GM12878 (cell line): ENCODE measurements at regions not wholly inside any gene's neighbourhood (a gene's known extent, or its start where the extent isn't known, plus 50 kb on each side); places are given as distances from the start of the nearest gene placed in this dataset.
"Not testable (repeated sequence)": the region's sequence is repeated elsewhere in the genome, so short reads cannot be mapped to it uniquely, and the experiment has no call there.

ENCODE experiments used
- ATAC-seq: fragments of 200-7000 bp; cut with Tn5 transposase; 3 replicates; pipeline ENCODE4 v1.9.1; 2020; ENCODE audit warnings: mild to moderate bottlenecking, moderate library complexity
- BruUV-seq: library from RNA; stranded (reverse); fragments of 400-500 nt; replicated peaks from 2 replicates; lab custom pipeline; 2021; lab: Mats Ljungman, UMichigan
- CTCF ChIA-PET: fragments of 300-600 bp; sonication (Branson Sonifier 250); formaldehyde crosslinking; extraction: SDS; loops from one replicate; lab custom pipeline; 2021; ENCODE audit warnings: inconsistent platforms; lab: Yijun Ruan, JAX
- POLR2A ChIA-PET: fragments of 350-600 bp; formaldehyde crosslinking; extraction: SDS; loops from one replicate; lab custom pipeline; 2021; ENCODE audit warnings: inconsistent platforms; lab: Charles Lee
- RAD21 ChIA-PET: fragments of 300-600 bp; sonication (Branson Sonifier 250); formaldehyde crosslinking; loops from one replicate; lab custom pipeline; 2023; ENCODE audit warnings: antibody characterized with exemption; ENCODE audit not compliant: unreplicated experiment; lab: Charles Lee
- SMC1A ChIA-PET: fragments of 300-600 bp; sonication (Branson Sonifier 250); formaldehyde crosslinking; loops from one replicate; lab custom pipeline; 2023; ENCODE audit not compliant: unreplicated experiment, uncharacterized antibody; lab: Charles Lee
- DNase-seq: peaks from one replicate; pipeline ENCODE4 v3.0.0-alpha.2; 2011; ENCODE audit warnings: low read depth, low spot score
- FAIRE-seq: peaks from 3 replicates; lab custom pipeline; 2011; peaks lifted over from hg19 to GRCh38; lab: Jason Lieb, UNC
- H2AFZ ChIP-seq: 2 replicates; pipeline ENCODE4 v1.6.0; 2011; ENCODE audit warnings: low read depth, low read length, control low read depth; ENCODE audit not compliant: control insufficient read depth
- H3K27ac ChIP-seq: 2 replicates; pipeline ENCODE4 v1.5.1; 2011; ENCODE audit warnings: control low read depth; ENCODE audit not compliant: control insufficient read depth, insufficient read depth
- H3K27me3 ChIP-seq, 2 experiments: replicated peaks in 1 of 2; 2 replicates each; pipeline versions ENCODE4 v1.6.0 to v1.6.1; 2011; ENCODE audit warnings: low read length in 1 of 2; ENCODE audit not compliant: control insufficient read depth in 2 of 2, insufficient read depth in 2 of 2
- H3K36me3 ChIP-seq, 2 experiments: 2 replicates each; pipeline ENCODE4 v1.5.1; 2011; ENCODE audit warnings: low read length in 1 of 2; ENCODE audit not compliant: control insufficient read depth in 2 of 2, insufficient read depth in 2 of 2
- H3K4me1 ChIP-seq: 2 replicates; pipeline ENCODE4 v1.6.1; 2011; ENCODE audit warnings: mild to moderate bottlenecking, low read length, moderate library complexity, mixed read lengths; ENCODE audit not compliant: control insufficient read depth, insufficient read depth
- H3K4me2 ChIP-seq: 2 replicates; pipeline ENCODE4 v1.6.0; 2011; ENCODE audit warnings: control low read depth; ENCODE audit not compliant: control insufficient read depth, insufficient read depth
- H3K4me3 ChIP-seq: fragments of 200-600 bp; sonication (generic); 2 replicates; pipeline ENCODE4 v1.5.1; 2016
- H3K79me2 ChIP-seq: 2 replicates; pipeline ENCODE4 v1.6.0; 2011; ENCODE audit warnings: low read length; ENCODE audit not compliant: control insufficient read depth, insufficient read depth
- H3K9ac ChIP-seq: 2 replicates; pipeline ENCODE4 v1.8.0; 2011; ENCODE audit warnings: low read length, control low read depth, mixed read lengths; ENCODE audit not compliant: control insufficient read depth, insufficient read depth
- H3K9me3 ChIP-seq: replicated peaks from 3 replicates; pipeline ENCODE4 v1.5.1; 2011; ENCODE audit warnings: mild to moderate bottlenecking, low read length; ENCODE audit not compliant: control insufficient read depth, insufficient read depth
- H4K20me1 ChIP-seq: 2 replicates; pipeline ENCODE4 v1.6.0; 2011; ENCODE audit not compliant: control insufficient read depth, insufficient read depth
- BCL3 ChIP-seq: IDR thresholded peaks from 2 replicates; pipeline ENCODE4 v1.6.1; 2011; ENCODE audit warnings: borderline replicate concordance, low read depth, mild to moderate bottlenecking, moderate library complexity, low read length; ENCODE audit not compliant: insufficient read depth, poor library complexity, severe bottlenecking
- DPF2 ChIP-seq: fragments of 450-650 bp; IDR thresholded peaks from 2 replicates; pipeline ENCODE4 v1.6.1; 2017; ENCODE audit warnings: mild to moderate bottlenecking
- EP300 ChIP-seq, 2 experiments: fragments of 150-350 bp in 1 of 2; IDR thresholded peaks; 2 replicates each; pipeline ENCODE4 v1.6.1; 2011 to 2012; ENCODE audit warnings: low read depth in 2 of 2, low read length in 2 of 2, borderline replicate concordance in 1 of 2, improper control_type of control experiment in 1 of 2, inconsistent platforms in 1 of 2; ENCODE audit not compliant: control insufficient read depth in 1 of 2
- RELA ChIP-seq: fragments of 450-650 bp; IDR thresholded peaks from 2 replicates; pipeline ENCODE4 v1.8.0; 2014; ENCODE audit warnings: borderline replicate concordance; ENCODE audit not compliant: partially characterized antibody
- SIN3A ChIP-seq: IDR thresholded peaks from 2 replicates; pipeline ENCODE4 v1.6.1; 2012; ENCODE audit warnings: low read depth, low read length, improper control_type of control experiment
- ZSCAN29 ChIP-seq: fragments of 450-650 bp; IDR thresholded peaks from 2 replicates; pipeline ENCODE4 v1.6.1; 2017; ENCODE audit warnings: mild to moderate bottlenecking, moderate library complexity
- WGBS: methylation state at CpG from one replicate; pipeline ENCODE4 v1.1.6; 2016; ENCODE audit warnings: low lambda C conversion rate; ENCODE audit not compliant: insufficient replicate concordance, insufficient coverage; ENCODE audit errors: missing lambda C conversion rate; 5-methylcytosine and 5-hydroxymethylcytosine counted together
- in situ Hi-C: fragments of 300-500 bp; cut with MboI; formaldehyde crosslinking; loops from 9 replicates; pipeline ENCODE4 v1.14.3; 2018; ENCODE audit warnings: mixed read lengths
- intact Hi-C: fragments of 100-400 bp; cut with micrococcal nuclease; formaldehyde crosslinking; loops from one replicate; pipeline ENCODE4 v1.14.2; 2022; ENCODE audit not compliant: unreplicated experiment
- TF ChIP-seq, protein P1 (sequence below): fragments of 450-650 bp; IDR thresholded peaks from 2 replicates; pipeline ENCODE4 v1.6.1; 2016; ENCODE audit warnings: mild to moderate bottlenecking, moderate library complexity, borderline replicate concordance
- TF ChIP-seq, protein P2 (sequence below): fragments of 450-650 bp; formaldehyde crosslinking; IDR thresholded peaks from 2 replicates; pipeline ENCODE4 v1.5.0; 2022; ENCODE audit warnings: mild to moderate bottlenecking, missing genetic modification characterization

DNA sequence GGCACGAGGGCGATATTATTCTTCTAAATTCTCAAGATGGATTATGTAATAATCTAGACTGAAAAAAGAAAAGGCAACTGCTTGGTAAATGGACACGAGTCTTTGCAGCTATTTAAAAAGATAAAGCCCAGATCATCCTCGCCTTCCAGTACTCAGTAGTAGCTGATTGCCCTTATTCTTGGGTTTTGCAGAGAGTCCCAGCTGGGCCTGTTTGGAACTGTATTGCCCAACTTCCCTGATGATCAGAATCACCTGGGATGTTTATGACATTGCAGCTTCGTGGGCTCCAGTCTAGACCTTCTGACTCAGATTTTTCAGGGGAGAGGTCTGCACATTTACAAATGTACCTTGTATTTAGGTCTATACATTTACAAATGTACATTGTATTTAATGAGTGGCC lies 213.5 kb downstream of the RAB11FIP4 start:
- in situ Hi-C loops = no loop called here
- no peak overlapping the region for H3K9ac ChIP-seq
- H3K4me3 ChIP-seq = no peak overlapping the region
- no peak for DNase-seq
- H3K79me2 ChIP-seq = no peaks in the 10 kb centered on the region
- no peak for FAIRE-seq
- ChIA-PET RAD21 (no interaction called here), SMC1A (no interaction called here), POLR2A (no interaction called here), CTCF (no interaction called here)
- H3K27ac ChIP-seq = no peak overlapping the region
- TF ChIP-seq DPF2 (no peak), RELA (no peak), SIN3A (no peak), BCL3 (no peak), EP300 (IDR thresholded peaks at IDR 0.05; ENCODE audit: borderline replicate concordance in 1 of 2, control insufficient read depth in 1 of 2, low read depth in 2 of 2, low read length in 2 of 2) (no peak), ZSCAN29 (no peak)
- TF ChIP-seq, protein P1, sequence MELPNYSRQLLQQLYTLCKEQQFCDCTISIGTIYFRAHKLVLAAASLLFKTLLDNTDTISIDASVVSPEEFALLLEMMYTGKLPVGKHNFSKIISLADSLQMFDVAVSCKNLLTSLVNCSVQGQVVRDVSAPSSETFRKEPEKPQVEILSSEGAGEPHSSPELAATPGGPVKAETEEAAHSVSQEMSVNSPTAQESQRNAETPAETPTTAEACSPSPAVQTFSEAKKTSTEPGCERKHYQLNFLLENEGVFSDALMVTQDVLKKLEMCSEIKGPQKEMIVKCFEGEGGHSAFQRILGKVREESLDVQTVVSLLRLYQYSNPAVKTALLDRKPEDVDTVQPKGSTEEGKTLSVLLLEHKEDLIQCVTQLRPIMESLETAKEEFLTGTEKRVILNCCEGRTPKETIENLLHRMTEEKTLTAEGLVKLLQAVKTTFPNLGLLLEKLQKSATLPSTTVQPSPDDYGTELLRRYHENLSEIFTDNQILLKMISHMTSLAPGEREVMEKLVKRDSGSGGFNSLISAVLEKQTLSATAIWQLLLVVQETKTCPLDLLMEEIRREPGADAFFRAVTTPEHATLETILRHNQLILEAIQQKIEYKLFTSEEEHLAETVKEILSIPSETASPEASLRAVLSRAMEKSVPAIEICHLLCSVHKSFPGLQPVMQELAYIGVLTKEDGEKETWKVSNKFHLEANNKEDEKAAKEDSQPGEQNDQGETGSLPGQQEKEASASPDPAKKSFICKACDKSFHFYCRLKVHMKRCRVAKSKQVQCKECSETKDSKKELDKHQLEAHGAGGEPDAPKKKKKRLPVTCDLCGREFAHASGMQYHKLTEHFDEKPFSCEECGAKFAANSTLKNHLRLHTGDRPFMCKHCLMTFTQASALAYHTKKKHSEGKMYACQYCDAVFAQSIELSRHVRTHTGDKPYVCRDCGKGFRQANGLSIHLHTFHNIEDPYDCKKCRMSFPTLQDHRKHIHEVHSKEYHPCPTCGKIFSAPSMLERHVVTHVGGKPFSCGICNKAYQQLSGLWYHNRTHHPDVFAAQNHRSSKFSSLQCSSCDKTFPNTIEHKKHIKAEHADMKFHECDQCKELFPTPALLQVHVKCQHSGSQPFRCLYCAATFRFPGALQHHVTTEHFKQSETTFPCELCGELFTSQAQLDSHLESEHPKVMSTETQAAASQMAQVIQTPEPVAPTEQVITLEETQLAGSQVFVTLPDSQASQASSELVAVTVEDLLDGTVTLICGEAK = no peak
- TF ChIP-seq, protein P2, sequence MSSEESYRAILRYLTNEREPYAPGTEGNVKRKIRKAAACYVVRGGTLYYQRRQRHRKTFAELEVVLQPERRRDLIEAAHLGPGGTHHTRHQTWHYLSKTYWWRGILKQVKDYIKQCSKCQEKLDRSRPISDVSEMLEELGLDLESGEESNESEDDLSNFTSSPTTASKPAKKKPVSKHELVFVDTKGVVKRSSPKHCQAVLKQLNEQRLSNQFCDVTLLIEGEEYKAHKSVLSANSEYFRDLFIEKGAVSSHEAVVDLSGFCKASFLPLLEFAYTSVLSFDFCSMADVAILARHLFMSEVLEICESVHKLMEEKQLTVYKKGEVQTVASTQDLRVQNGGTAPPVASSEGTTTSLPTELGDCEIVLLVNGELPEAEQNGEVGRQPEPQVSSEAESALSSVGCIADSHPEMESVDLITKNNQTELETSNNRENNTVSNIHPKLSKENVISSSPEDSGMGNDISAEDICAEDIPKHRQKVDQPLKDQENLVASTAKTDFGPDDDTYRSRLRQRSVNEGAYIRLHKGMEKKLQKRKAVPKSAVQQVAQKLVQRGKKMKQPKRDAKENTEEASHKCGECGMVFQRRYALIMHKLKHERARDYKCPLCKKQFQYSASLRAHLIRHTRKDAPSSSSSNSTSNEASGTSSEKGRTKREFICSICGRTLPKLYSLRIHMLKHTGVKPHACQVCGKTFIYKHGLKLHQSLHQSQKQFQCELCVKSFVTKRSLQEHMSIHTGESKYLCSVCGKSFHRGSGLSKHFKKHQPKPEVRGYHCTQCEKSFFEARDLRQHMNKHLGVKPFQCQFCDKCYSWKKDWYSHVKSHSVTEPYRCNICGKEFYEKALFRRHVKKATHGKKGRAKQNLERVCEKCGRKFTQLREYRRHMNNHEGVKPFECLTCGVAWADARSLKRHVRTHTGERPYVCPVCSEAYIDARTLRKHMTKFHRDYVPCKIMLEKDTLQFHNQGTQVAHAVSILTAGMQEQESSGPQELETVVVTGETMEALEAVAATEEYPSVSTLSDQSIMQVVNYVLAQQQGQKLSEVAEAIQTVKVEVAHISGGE = no peak
- H4K20me1 ChIP-seq = no peaks in the 10 kb centered on the region
- no peaks in the 10 kb centered on the region for H3K36me3 ChIP-seq
- no peaks in the 10 kb centered on the region for H3K27me3 ChIP-seq
- intact Hi-C loops = no loop called here
- H3K4me2 ChIP-seq = no peak overlapping the region
- no peak overlapping the region for H2AFZ ChIP-seq
- no peaks in the 10 kb centered on the region for H3K9me3 ChIP-seq
- no peaks in the 10 kb centered on the region for H3K4me1 ChIP-seq
- no TSS peak for BruUV-seq
- no peak for ATAC-seq
- under 1% methylated on average over 5 of the region's 5 CpGs for WGBS

DNA sequence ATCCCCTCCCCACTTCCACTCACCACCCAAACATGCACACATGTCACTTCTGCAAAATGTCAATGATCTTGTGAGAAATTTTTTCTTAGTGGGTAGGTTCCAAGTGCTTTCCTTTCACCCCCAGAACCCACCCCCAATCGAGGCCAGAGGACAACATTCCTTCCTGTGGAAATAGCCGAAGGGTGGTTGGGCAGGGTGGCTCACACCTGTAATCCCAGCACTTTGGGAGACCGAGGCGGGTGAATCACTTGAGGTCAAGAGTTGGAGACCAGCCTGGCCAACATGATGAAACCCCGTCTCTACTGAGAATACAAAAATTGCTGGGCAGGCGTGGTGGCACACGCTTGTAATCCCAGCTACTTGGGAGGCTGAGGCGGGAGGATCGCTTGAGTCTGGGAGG lies 208.7 kb downstream of the RAB11FIP4 start:
- H2AFZ ChIP-seq, CTCF ChIA-PET, H3K9ac ChIP-seq, H4K20me1 ChIP-seq, H3K36me3 ChIP-seq, intact Hi-C loops, POLR2A ChIA-PET, ATAC-seq, BruUV-seq, H3K4me3 ChIP-seq, FAIRE-seq, in situ Hi-C loops, H3K27ac ChIP-seq, H3K27me3 ChIP-seq, H3K4me2 ChIP-seq, H3K79me2 ChIP-seq, DNase-seq, H3K9me3 ChIP-seq: not testable (repeated sequence)
- ChIA-PET RAD21 (interaction anchor here (0.7 kb wide), 1 partner anchor 41 kb away, joined by 3 read pairs; no protein-coding TSS in a partner anchor), SMC1A (interaction anchor here (0.9 kb wide), 1 partner anchor 19 kb away, joined by 3 read pairs; no protein-coding TSS in a partner anchor)
- 75% methylated on average over 9 of the region's 9 CpGs for WGBS
- H3K4me1 ChIP-seq = peaks cover 10% of the 10 kb centered on the region
